Endothelial cell of umbilical vein (primary cell): ENCODE measurements at regions not wholly inside any gene's neighbourhood (a gene's known extent, or its start where the extent isn't known, plus 50 kb on each side); places are given as distances from the start of the nearest gene placed in this dataset.

Experiments
- CTCF ChIP-seq, 2 donors: IDR thresholded peaks; 1 replicate in 1 of 2; 2 replicates in 1 of 2; pipeline ENCODE4 v1.5.1; 2011; ENCODE audit warnings: low read length in 2 of 2, mild to moderate bottlenecking in 2 of 2, moderate library complexity in 2 of 2, control low read depth in 1 of 2, inconsistent platforms in 1 of 2, low read depth in 1 of 2; ENCODE audit not compliant: insufficient read depth in 1 of 2; ENCODE audit errors: extremely low read depth in 1 of 2
- POLR2AphosphoS5 ChIP-seq: IDR thresholded peaks from 2 replicates; pipeline ENCODE4 v1.6.1; 2012; ENCODE audit warnings: low read depth, mild to moderate bottlenecking, control low read depth, low read length, moderate library complexity; ENCODE audit not compliant: insufficient read depth

GRCh38 chr18:66735933-66736332 lies 132.0 kb upstream of the CDH19 start:
- no peak for TF ChIP-seq CTCF (IDR thresholded peaks at IDR 0.05; ENCODE audit: extremely low read depth in 1 of 2, insufficient read depth in 1 of 2, low read depth in 1 of 2, low read length in 2 of 2)
- no peak for TF ChIP-seq POLR2AphosphoS5
